ENCODE measurements at regions not wholly inside any gene's neighbourhood (a gene's known extent, or its start where the extent isn't known, plus 50 kb on each side); places are given as distances from the start of the nearest gene placed in this dataset.

GRCh38 chr3:6491768-6492167 lies 369.1 kb upstream of the GRM7 start:
- TF ChIP-seq, protein P1, sequence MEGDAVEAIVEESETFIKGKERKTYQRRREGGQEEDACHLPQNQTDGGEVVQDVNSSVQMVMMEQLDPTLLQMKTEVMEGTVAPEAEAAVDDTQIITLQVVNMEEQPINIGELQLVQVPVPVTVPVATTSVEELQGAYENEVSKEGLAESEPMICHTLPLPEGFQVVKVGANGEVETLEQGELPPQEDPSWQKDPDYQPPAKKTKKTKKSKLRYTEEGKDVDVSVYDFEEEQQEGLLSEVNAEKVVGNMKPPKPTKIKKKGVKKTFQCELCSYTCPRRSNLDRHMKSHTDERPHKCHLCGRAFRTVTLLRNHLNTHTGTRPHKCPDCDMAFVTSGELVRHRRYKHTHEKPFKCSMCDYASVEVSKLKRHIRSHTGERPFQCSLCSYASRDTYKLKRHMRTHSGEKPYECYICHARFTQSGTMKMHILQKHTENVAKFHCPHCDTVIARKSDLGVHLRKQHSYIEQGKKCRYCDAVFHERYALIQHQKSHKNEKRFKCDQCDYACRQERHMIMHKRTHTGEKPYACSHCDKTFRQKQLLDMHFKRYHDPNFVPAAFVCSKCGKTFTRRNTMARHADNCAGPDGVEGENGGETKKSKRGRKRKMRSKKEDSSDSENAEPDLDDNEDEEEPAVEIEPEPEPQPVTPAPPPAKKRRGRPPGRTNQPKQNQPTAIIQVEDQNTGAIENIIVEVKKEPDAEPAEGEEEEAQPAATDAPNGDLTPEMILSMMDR (IDR thresholded peaks at IDR 0.05): no peak
- no peak for TF ChIP-seq POLR2A (IDR thresholded peaks at IDR 0.05)
